ENCODE measurements at regions not wholly inside any gene's neighbourhood (a gene's known extent, or its start where the extent isn't known, plus 50 kb on each side); places are given as distances from the start of the nearest gene placed in this dataset.
A peak's percentile ranks its signal among the peaks of the same experiment; 100 is the strongest.

- H3K27ac ChIP-seq, result no peak overlapping the region
- H3K27me3 ChIP-seq, result no peaks in the 10 kb centered on the region
- no peak overlapping the region for H3K4me3 ChIP-seq
- no peaks in the 10 kb centered on the region for H3K9me3 ChIP-seq (ENCODE audit: low read depth)
- H3K36me3 ChIP-seq, result no peaks in the 10 kb centered on the region
- H3K4me1 ChIP-seq (ENCODE audit: low read depth), result no peaks in the 10 kb centered on the region
- no peak for TF ChIP-seq CTCF (IDR thresholded peaks at IDR 0.05; ENCODE audit: low read depth, low read length)
- DNase-seq (ENCODE audit: low read depth in 1 of 2, low spot score in 1 of 2), result no peak
Measured at GRCh38 chr13:73773168-73773549, 361.0 kb downstream of the KLF12 start.

GRCh38 chr13:73772449-73773167 is 361.6 kb downstream of the KLF12 start:
- Histone ChIP-seq H3K9me3 (ENCODE audit: low read depth) (no peaks in the 10 kb centered on the region), H3K27me3 (no peaks in the 10 kb centered on the region), H3K4me3 (no peak overlapping the region), H3K4me1 (ENCODE audit: low read depth) (peaks cover 3% of the 10 kb centered on the region), H3K27ac (no peak overlapping the region), H3K36me3 (no peaks in the 10 kb centered on the region)
- no peak for TF ChIP-seq CTCF (IDR thresholded peaks at IDR 0.05; ENCODE audit: low read depth, low read length)
- no peak for DNase-seq (ENCODE audit: low read depth in 1 of 2, low spot score in 1 of 2)

GRCh38 chr13:73767747-73768315 is 366.4 kb downstream of the KLF12 start:
- no peak for DNase-seq (ENCODE audit: low read depth in 1 of 2, low spot score in 1 of 2)
- H3K9me3 ChIP-seq (ENCODE audit: low read depth), result no peaks in the 10 kb centered on the region
- H3K4me1 ChIP-seq (ENCODE audit: low read depth), result peaks cover 26% of the 10 kb centered on the region
- TF ChIP-seq CTCF (IDR thresholded peaks at IDR 0.05; ENCODE audit: low read depth, low read length), result peak; percentile 32
- peak overlapping the region; percentile 87 for H3K27ac ChIP-seq
- H3K4me3 ChIP-seq, result no peak overlapping the region
- no peaks in the 10 kb centered on the region for H3K36me3 ChIP-seq
- no peaks in the 10 kb centered on the region for H3K27me3 ChIP-seq

- peaks cover 26% of the 10 kb centered on the region for H3K4me1 ChIP-seq (ENCODE audit: low read depth)
- TF ChIP-seq CTCF (IDR thresholded peaks at IDR 0.05; ENCODE audit: low read depth, low read length), result no peak
- no peak for DNase-seq (ENCODE audit: low read depth in 1 of 2, low spot score in 1 of 2)
- no peaks in the 10 kb centered on the region for H3K9me3 ChIP-seq (ENCODE audit: low read depth)
- no peak overlapping the region for H3K4me3 ChIP-seq
- no peaks in the 10 kb centered on the region for H3K27me3 ChIP-seq
- H3K36me3 ChIP-seq, result no peaks in the 10 kb centered on the region
- peak overlapping the region; percentile 87 for H3K27ac ChIP-seq
Measured at GRCh38 chr13:73767191-73767741, 366.9 kb downstream of the KLF12 start.

- Histone ChIP-seq H3K36me3 (no peaks in the 10 kb centered on the region), H3K4me3 (no peak overlapping the region), H3K4me1 (ENCODE audit: low read depth) (peaks cover 26% of the 10 kb centered on the region), H3K9me3 (ENCODE audit: low read depth) (no peaks in the 10 kb centered on the region), H3K27ac (peak overlapping the region; percentile 87), H3K27me3 (no peaks in the 10 kb centered on the region)
- no peak for TF ChIP-seq CTCF (IDR thresholded peaks at IDR 0.05; ENCODE audit: low read depth, low read length)
- peak; percentile 91 to 93 for DNase-seq (ENCODE audit: low read depth in 1 of 2, low spot score in 1 of 2)
Measured at GRCh38 chr13:73765651-73766384, 368.4 kb downstream of the KLF12 start.

All from cardiac muscle cell (in vitro differentiated cells and primary cell).